HL-60 (cell line): ENCODE measurements at regions not wholly inside any gene's neighbourhood (a gene's known extent, or its start where the extent isn't known, plus 50 kb on each side); places are given as distances from the start of the nearest gene placed in this dataset.
"Not testable (repeated sequence)": the region's sequence is repeated elsewhere in the genome, so short reads cannot be mapped to it uniquely, and the experiment has no call there.

ENCODE experiments used
- DNase-seq, 2 experiments: peaks; one replicate each; pipeline ENCODE4 v3.0.0-alpha.2; 2010 to 2020; ENCODE audit warnings: low read depth in 1 of 2, low spot score in 1 of 2
- H3K27ac ChIP-seq: fragments of 250-450 bp; sonication (Bioruptor Pico); replicated peaks from 2 replicates; pipeline ENCODE4 v1.5.1; 2020; ENCODE audit warnings: mild to moderate bottlenecking, moderate library complexity
- H3K27me3 ChIP-seq: fragments of 250-450 bp; sonication (Bioruptor Pico); 2 replicates; pipeline ENCODE4 v1.5.1; 2021; ENCODE audit warnings: mild to moderate bottlenecking, moderate library complexity; ENCODE audit not compliant: insufficient read depth, poor library complexity, severe bottlenecking
- H3K4me3 ChIP-seq: replicated peaks from 2 replicates; pipeline ENCODE4 v1.5.1; 2011; ENCODE audit warnings: mild to moderate bottlenecking, control low read depth, low read length; ENCODE audit not compliant: insufficient read depth
- CTCF ChIP-seq: IDR thresholded peaks from one replicate; pipeline ENCODE4 v1.5.1; 2011; ENCODE audit warnings: low read length, control low read depth, inconsistent platforms; ENCODE audit not compliant: insufficient read depth
- GABPA ChIP-seq: IDR thresholded peaks from 2 replicates; pipeline ENCODE4 v1.6.1; 2012; ENCODE audit warnings: low read depth
- POLR2AphosphoS5 ChIP-seq: IDR thresholded peaks from 2 replicates; pipeline ENCODE4 v1.6.1; 2012; ENCODE audit warnings: low read depth
- REST ChIP-seq: IDR thresholded peaks from 2 replicates; pipeline ENCODE4 v1.6.1; 2012; ENCODE audit warnings: low read depth; ENCODE audit not compliant: insufficient replicate concordance
- SPI1 ChIP-seq: IDR thresholded peaks from 2 replicates; pipeline ENCODE4 v1.6.1; 2012; ENCODE audit warnings: low read depth, mild to moderate bottlenecking, borderline replicate concordance

- Histone ChIP-seq H3K27me3 (no peaks in the 10 kb centered on the region), H3K27ac (no peak overlapping the region), H3K4me3 (no peak overlapping the region)
- TF ChIP-seq GABPA (no peak), POLR2AphosphoS5 (no peak), CTCF (no peak), REST (no peak), SPI1 (no peak)
- no peak for DNase-seq
Observed at GRCh38 chr9:108779551-108780325, 76.0 kb downstream of the ACTL7B start.

GRCh38 chr9:108776920-108777639 lies 78.7 kb downstream of the ACTL7B start:
- DNase-seq: no peak
- Histone ChIP-seq H3K4me3 (no peak overlapping the region), H3K27me3 (no peaks in the 10 kb centered on the region), H3K27ac (no peak overlapping the region)
- TF ChIP-seq SPI1 (no peak), GABPA (no peak), POLR2AphosphoS5 (no peak), REST (no peak), CTCF (no peak)

GRCh38 chr9:108775901-108776306 lies 79.9 kb downstream of the ACTL7B start:
- Histone ChIP-seq H3K27ac (no peak overlapping the region), H3K4me3 (no peak overlapping the region), H3K27me3 (no peaks in the 10 kb centered on the region)
- DNase-seq: no peak
- TF ChIP-seq POLR2AphosphoS5: no peak

- not testable (repeated sequence) for H3K27me3 ChIP-seq, DNase-seq, H3K27ac ChIP-seq, H3K4me3 ChIP-seq
Observed at GRCh38 chr9:108774088-108774487, 81.7 kb downstream of the ACTL7B start.
